ENCODE measurements at regions not wholly inside any gene's neighbourhood (a gene's known extent, or its start where the extent isn't known, plus 50 kb on each side); places are given as distances from the start of the nearest gene placed in this dataset.
A peak's percentile ranks its signal among the peaks of the same experiment; 100 is the strongest.

DNA sequence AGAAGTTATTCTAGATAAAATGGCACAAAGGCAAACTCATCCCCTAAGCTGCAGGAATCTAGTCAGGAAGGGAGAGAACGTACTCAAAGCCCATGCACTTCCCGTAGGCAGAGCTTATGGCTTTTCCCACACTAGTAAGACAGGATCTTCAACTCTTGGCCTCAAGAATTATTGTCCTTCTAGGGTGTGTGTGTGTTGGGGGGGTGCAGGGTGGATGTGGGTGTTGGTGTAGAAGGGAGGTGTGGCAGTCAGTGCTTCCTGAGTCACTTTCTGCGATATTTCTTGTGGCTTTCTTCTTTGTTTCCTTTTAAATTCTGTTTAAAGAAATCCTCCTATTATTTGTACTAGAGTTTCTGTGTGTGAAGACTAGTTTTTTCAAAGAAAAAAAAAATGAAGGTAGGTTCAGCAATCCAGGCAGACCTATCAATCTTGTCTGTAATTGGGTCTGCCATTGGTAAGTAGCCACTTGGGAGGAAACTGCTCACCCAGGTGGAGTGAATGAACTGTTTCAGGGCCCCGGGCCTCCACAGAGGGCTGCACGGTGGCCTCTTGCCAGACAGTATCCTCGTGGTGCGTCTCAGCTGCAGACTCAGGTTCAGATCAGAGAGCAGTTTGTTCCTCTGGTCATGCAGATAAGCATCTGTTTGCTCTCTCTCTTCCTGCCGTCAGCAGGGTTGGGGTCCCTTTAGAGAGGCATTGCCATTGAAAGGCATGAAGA lies 131.9 kb downstream of the NPR3 start:
- H3K27ac ChIP-seq, result peak overlapping the region; percentile 6; the same call in 1 of the 2 replicates
- 0 out of 2 replicates have a peak, but pooled peaks cover 3% of the 10 kb centered on the region for H3K9me2 ChIP-seq (ENCODE audit: insufficient read depth)
- H2AFZ ChIP-seq, result no peak overlapping the region; the same call in 1 of the 2 replicates
- H3K9me3 ChIP-seq (ENCODE audit: insufficient read depth, low read depth), result no peaks in the 10 kb centered on the region
- no peak overlapping the region for H3K4me3 ChIP-seq
- H3K27me3 ChIP-seq (ENCODE audit: insufficient read depth, low read depth), result peaks cover 25% of the 10 kb centered on the region
- ChIA-PET POLR2A (ENCODE audit: unreplicated experiment) (interaction anchor here (0.5 to 0.7 kb wide), 3 partner anchors 32 to 1092 kb away, joined by 3 to 11 read pairs (median 5); no protein-coding TSS in a partner anchor), CTCF (interaction anchor here (0.6 to 1.1 kb wide), 4 partner anchors 9 to 135 kb away, joined by 3 to 5 read pairs (median 4); no protein-coding TSS in a partner anchor)
- TF ChIP-seq EZH2 (IDR thresholded peaks at IDR 0.05; ENCODE audit: low read depth), result no peak
- TF ChIP-seq, protein P1, sequence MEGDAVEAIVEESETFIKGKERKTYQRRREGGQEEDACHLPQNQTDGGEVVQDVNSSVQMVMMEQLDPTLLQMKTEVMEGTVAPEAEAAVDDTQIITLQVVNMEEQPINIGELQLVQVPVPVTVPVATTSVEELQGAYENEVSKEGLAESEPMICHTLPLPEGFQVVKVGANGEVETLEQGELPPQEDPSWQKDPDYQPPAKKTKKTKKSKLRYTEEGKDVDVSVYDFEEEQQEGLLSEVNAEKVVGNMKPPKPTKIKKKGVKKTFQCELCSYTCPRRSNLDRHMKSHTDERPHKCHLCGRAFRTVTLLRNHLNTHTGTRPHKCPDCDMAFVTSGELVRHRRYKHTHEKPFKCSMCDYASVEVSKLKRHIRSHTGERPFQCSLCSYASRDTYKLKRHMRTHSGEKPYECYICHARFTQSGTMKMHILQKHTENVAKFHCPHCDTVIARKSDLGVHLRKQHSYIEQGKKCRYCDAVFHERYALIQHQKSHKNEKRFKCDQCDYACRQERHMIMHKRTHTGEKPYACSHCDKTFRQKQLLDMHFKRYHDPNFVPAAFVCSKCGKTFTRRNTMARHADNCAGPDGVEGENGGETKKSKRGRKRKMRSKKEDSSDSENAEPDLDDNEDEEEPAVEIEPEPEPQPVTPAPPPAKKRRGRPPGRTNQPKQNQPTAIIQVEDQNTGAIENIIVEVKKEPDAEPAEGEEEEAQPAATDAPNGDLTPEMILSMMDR (conservative IDR thresholded peaks at IDR 0.05), result no peak
- H3K4me2 ChIP-seq, result peak overlapping the region; percentile 32
- no peaks in the 10 kb centered on the region for H3K79me2 ChIP-seq (ENCODE audit: low read depth)
- H3K4me1 ChIP-seq (replicated peaks; ENCODE audit: insufficient read depth), result peaks cover 16% of the 10 kb centered on the region
- DNase-seq, result peak; percentile 58 to 92
- H3F3A ChIP-seq (ENCODE audit: insufficient read depth, low read depth), result no peaks in the 10 kb centered on the region; the same call in 1 of the 2 replicates
- BruUV-seq (replicated peaks), result no TSS peak
- intact Hi-C loops (cut with micrococcal nuclease; ENCODE audit: unreplicated experiment), result loop anchor here (1.0 to 5.0 kb wide), 4 partner anchors 58 to 305 kb away; no protein-coding TSS in a partner anchor
- H3K36me3 ChIP-seq (ENCODE audit: low read depth), result no peaks in the 10 kb centered on the region
- no peaks in the 10 kb centered on the region for H4K20me1 ChIP-seq (ENCODE audit: insufficient read depth)

DNA sequence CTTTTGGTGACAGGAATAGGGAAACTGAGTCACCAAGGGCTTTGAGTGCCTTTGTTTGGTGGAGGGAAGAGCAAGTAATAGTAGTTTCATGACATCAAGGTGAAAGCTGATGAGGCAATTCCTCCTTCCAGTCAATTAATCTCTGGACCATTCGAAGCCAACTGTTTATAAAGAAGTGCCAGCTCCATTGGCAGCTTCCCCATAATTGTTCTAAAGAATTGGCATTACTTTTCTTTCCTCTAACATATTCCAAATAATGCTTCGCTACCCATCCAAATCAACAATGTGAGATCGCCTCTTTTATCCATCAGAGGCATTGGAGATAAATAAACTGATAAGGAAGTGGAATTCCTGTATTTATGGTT lies 132.4 kb downstream of the NPR3 start:
- no peak overlapping the region for H2AFZ ChIP-seq
- no TSS peak for BruUV-seq (replicated peaks)
- no peak for DNase-seq
- H3K27ac ChIP-seq, result no peak overlapping the region
- no peaks in the 10 kb centered on the region for H3K79me2 ChIP-seq (ENCODE audit: low read depth)
- peaks cover 25% of the 10 kb centered on the region for H3K27me3 ChIP-seq (ENCODE audit: insufficient read depth, low read depth)
- H3K9me3 ChIP-seq (ENCODE audit: insufficient read depth, low read depth), result no peaks in the 10 kb centered on the region
- peak overlapping the region; percentile 32 for H3K4me2 ChIP-seq
- H3K4me1 ChIP-seq (replicated peaks; ENCODE audit: insufficient read depth), result peaks cover 16% of the 10 kb centered on the region
- ChIA-PET CTCF (interaction anchor here (0.6 kb wide), 1 partner anchor 83 kb away, joined by 3 read pairs; no protein-coding TSS in a partner anchor), POLR2A (ENCODE audit: unreplicated experiment) (no interaction called here)
- H3K9me2 ChIP-seq (ENCODE audit: insufficient read depth), result 0 out of 2 replicates have a peak, but pooled peaks cover 3% of the 10 kb centered on the region
- no peaks in the 10 kb centered on the region for H3K36me3 ChIP-seq (ENCODE audit: low read depth)
- no peak overlapping the region for H3K4me3 ChIP-seq
- no peaks in the 10 kb centered on the region for H4K20me1 ChIP-seq (ENCODE audit: insufficient read depth)
- intact Hi-C loops (cut with micrococcal nuclease; ENCODE audit: unreplicated experiment), result loop anchor here (1.0 to 5.0 kb wide), 2 partner anchors 58 to 76 kb away; no protein-coding TSS in a partner anchor
- H3F3A ChIP-seq (ENCODE audit: insufficient read depth, low read depth), result no peaks in the 10 kb centered on the region; the same call in 1 of the 2 replicates
- TF ChIP-seq, protein P1 (conservative IDR thresholded peaks at IDR 0.05), result no peak
- TF ChIP-seq EZH2 (IDR thresholded peaks at IDR 0.05; ENCODE audit: low read depth), result no peak

DNA sequence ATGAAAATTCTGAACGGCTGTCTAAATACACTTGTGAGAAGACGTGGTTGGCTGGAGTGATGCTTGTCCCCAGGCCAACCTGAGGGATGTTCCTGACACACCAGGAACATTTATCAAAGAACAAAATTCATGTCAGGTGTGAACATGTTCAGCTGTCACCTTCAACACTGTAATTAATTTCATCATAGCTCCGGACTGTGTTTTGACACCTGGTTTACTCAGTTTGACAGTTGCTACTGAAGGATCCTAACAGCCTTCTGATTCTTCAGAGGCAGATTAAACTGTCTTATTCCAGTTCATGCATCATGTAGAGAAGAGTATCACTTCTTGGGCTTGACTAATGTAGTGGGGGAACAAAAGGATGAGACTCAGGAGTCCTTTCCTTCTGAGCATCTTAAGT lies 134.1 kb downstream of the NPR3 start:
- no peak overlapping the region for H3K27ac ChIP-seq
- H3F3A ChIP-seq (ENCODE audit: insufficient read depth, low read depth), result no peaks in the 10 kb centered on the region; the same call in 1 of the 2 replicates
- no peaks in the 10 kb centered on the region for H4K20me1 ChIP-seq (ENCODE audit: insufficient read depth)
- H3K79me2 ChIP-seq (ENCODE audit: low read depth), result no peaks in the 10 kb centered on the region
- ChIA-PET CTCF (interaction anchor here (0.7 kb wide), 1 partner anchor 1837 kb away, joined by 3 read pairs; no protein-coding TSS in a partner anchor), POLR2A (ENCODE audit: unreplicated experiment) (interaction anchor here (0.7 kb wide), 1 partner anchor 342 kb away, joined by 3 read pairs; no protein-coding TSS in a partner anchor)
- no peaks in the 10 kb centered on the region for H3K36me3 ChIP-seq (ENCODE audit: low read depth)
- no peak overlapping the region for H2AFZ ChIP-seq
- no peak overlapping the region for H3K4me2 ChIP-seq
- 0 out of 2 replicates have a peak, but pooled peaks cover 3% of the 10 kb centered on the region for H3K9me2 ChIP-seq (ENCODE audit: insufficient read depth)
- peaks cover 16% of the 10 kb centered on the region for H3K4me1 ChIP-seq (replicated peaks; ENCODE audit: insufficient read depth)
- no peak for DNase-seq
- H3K4me3 ChIP-seq, result no peak overlapping the region
- H3K27me3 ChIP-seq (ENCODE audit: insufficient read depth, low read depth), result peaks cover 32% of the 10 kb centered on the region
- TF ChIP-seq, protein P1 (conservative IDR thresholded peaks at IDR 0.05), result no peak
- TF ChIP-seq EZH2 (IDR thresholded peaks at IDR 0.05; ENCODE audit: low read depth), result no peak
- no peaks in the 10 kb centered on the region for H3K9me3 ChIP-seq (ENCODE audit: insufficient read depth, low read depth)
- intact Hi-C loops (cut with micrococcal nuclease; ENCODE audit: unreplicated experiment), result no loop called here
- no TSS peak for BruUV-seq (replicated peaks)
